HEK293 (cell line): ENCODE measurements at regions not wholly inside any gene's neighbourhood (a gene's known extent, or its start where the extent isn't known, plus 50 kb on each side); places are given as distances from the start of the nearest gene placed in this dataset.

Experiments
- CTCF ChIA-PET: fragments of 350-600 bp; formaldehyde crosslinking; extraction: SDS; loops from one replicate; lab custom pipeline; 2021; ENCODE audit warnings: antibody characterized with exemption; lab: Yijun Ruan, JAX
- POLR2A ChIA-PET: fragments of 300-600 bp; formaldehyde crosslinking; extraction: SDS; loops from one replicate; lab custom pipeline; 2020; ENCODE audit warnings: antibody characterized with exemption, inconsistent platforms; lab: Yijun Ruan, JAX
- H3K27ac ChIP-seq: fragments of 200-500 bp; sonication (Bioruptor generic); 2 replicates; pipeline ENCODE4 v1.5.1; 2014; ENCODE audit warnings: low read depth, low read length, control low read depth, inconsistent platforms; ENCODE audit errors: extremely low read depth
- H3K36me3 ChIP-seq, 2 experiments: fragments of 200-500 bp in 1 of 2; sonication (Bioruptor generic) in 1 of 2; 1 replicate in 1 of 2; 2 replicates in 1 of 2; pipeline ENCODE4 v1.5.1; 2014 to 2017; ENCODE audit warnings: inconsistent platforms in 2 of 2, low read length in 2 of 2; ENCODE audit not compliant: control insufficient read depth in 2 of 2, insufficient read depth in 1 of 2
- H3K4me1 ChIP-seq: fragments of 200-500 bp; sonication (Bioruptor generic); 2 replicates; pipeline ENCODE4 v1.5.1; 2014; ENCODE audit warnings: mild to moderate bottlenecking, low read length, inconsistent platforms; ENCODE audit not compliant: control insufficient read depth, insufficient read depth
- H3K4me3 ChIP-seq: 2 replicates; pipeline ENCODE4 v1.5.1; 2011; ENCODE audit warnings: low read depth, mild to moderate bottlenecking, control low read depth, low read length, moderate library complexity
- H3K9me3 ChIP-seq: fragments of 200-500 bp; sonication (Bioruptor generic); 2 replicates; pipeline ENCODE4 v1.5.1; 2014; ENCODE audit warnings: low read depth, low read length, inconsistent platforms; ENCODE audit not compliant: control insufficient read depth, insufficient read depth
- GLIS2 ChIP-seq: fragments of 450-650 bp; formaldehyde crosslinking; IDR thresholded peaks from 2 replicates; pipeline ENCODE4 v1.5.1; 2016; ENCODE audit warnings: missing biosample characterization, missing genetic modification characterization
- HIC1 ChIP-seq: fragments of 450-650 bp; formaldehyde crosslinking; IDR thresholded peaks from 2 replicates; pipeline ENCODE4 v1.5.1; 2016; ENCODE audit warnings: missing biosample characterization, missing genetic modification characterization
- REPIN1 ChIP-seq: fragments of 450-650 bp; formaldehyde crosslinking; IDR thresholded peaks from 2 replicates; pipeline ENCODE4 v1.5.1; 2017; ENCODE audit warnings: missing biosample characterization, missing genetic modification characterization, low read depth
- REST ChIP-seq: fragments of 450-650 bp; formaldehyde crosslinking; IDR thresholded peaks from 2 replicates; pipeline ENCODE4 v1.5.1; 2016; ENCODE audit warnings: missing biosample characterization, missing genetic modification characterization
- SALL2 ChIP-seq: fragments of 450-650 bp; formaldehyde crosslinking; IDR thresholded peaks from 2 replicates; pipeline ENCODE4 v1.5.0; 2017; ENCODE audit warnings: missing biosample characterization, mild to moderate bottlenecking, missing genetic modification characterization, borderline replicate concordance
- SCRT1 ChIP-seq: fragments of 450-650 bp; formaldehyde crosslinking; IDR thresholded peaks from 2 replicates; pipeline ENCODE4 v1.5.1; 2016; ENCODE audit warnings: missing biosample characterization, missing genetic modification characterization, borderline replicate concordance
- ZBTB48 ChIP-seq: fragments of 450-650 bp; formaldehyde crosslinking; IDR thresholded peaks from 2 replicates; pipeline ENCODE4 v1.5.1; 2016; ENCODE audit warnings: missing biosample characterization, missing genetic modification characterization
- ZFP69B ChIP-seq: fragments of 450-650 bp; formaldehyde crosslinking; IDR thresholded peaks from 2 replicates; pipeline ENCODE4 v1.5.1; 2016; ENCODE audit warnings: missing biosample characterization, missing genetic modification characterization
- ZNF146 ChIP-seq: fragments of 450-650 bp; formaldehyde crosslinking; IDR thresholded peaks from 2 replicates; pipeline ENCODE4 v1.5.1; 2016; ENCODE audit warnings: missing biosample characterization, missing genetic modification characterization
- ZNF184 ChIP-seq: fragments of 450-650 bp; IDR thresholded peaks from 2 replicates; pipeline ENCODE4 v1.5.1; 2018; ENCODE audit warnings: missing biosample characterization, mild to moderate bottlenecking, missing genetic modification characterization
- ZNF394 ChIP-seq: fragments of 450-650 bp; formaldehyde crosslinking; IDR thresholded peaks from 2 replicates; pipeline ENCODE4 v1.5.1; 2016; ENCODE audit warnings: missing biosample characterization, missing genetic modification characterization, mild to moderate bottlenecking, moderate library complexity, borderline replicate concordance
- ZNF426 ChIP-seq: fragments of 450-650 bp; formaldehyde crosslinking; IDR thresholded peaks from 2 replicates; pipeline ENCODE4 v1.5.1; 2017; ENCODE audit warnings: missing biosample characterization, missing genetic modification characterization, mild to moderate bottlenecking, inconsistent platforms, moderate library complexity
- ZNF433 ChIP-seq: fragments of 450-650 bp; formaldehyde crosslinking; IDR thresholded peaks from 2 replicates; pipeline ENCODE4 v1.5.1; 2016; ENCODE audit warnings: missing biosample characterization, missing genetic modification characterization, low read depth
- ZNF501 ChIP-seq: fragments of 450-650 bp; formaldehyde crosslinking; IDR thresholded peaks from 2 replicates; pipeline ENCODE4 v1.5.1; 2016; ENCODE audit warnings: missing biosample characterization, missing genetic modification characterization
- ZNF510 ChIP-seq: fragments of 450-650 bp; formaldehyde crosslinking; IDR thresholded peaks from 2 replicates; pipeline ENCODE4 v1.5.1; 2018; ENCODE audit warnings: mild to moderate bottlenecking, missing genetic modification characterization, missing biosample characterization; ENCODE audit not compliant: insufficient replicate concordance
- ZNF514 ChIP-seq: fragments of 450-650 bp; formaldehyde crosslinking; IDR thresholded peaks from 2 replicates; pipeline ENCODE4 v1.5.1; 2016; ENCODE audit warnings: missing biosample characterization, missing genetic modification characterization
- ZNF521 ChIP-seq: fragments of 450-650 bp; formaldehyde crosslinking; IDR thresholded peaks from 2 replicates; pipeline ENCODE4 v1.5.1; 2017; ENCODE audit warnings: missing biosample characterization, mild to moderate bottlenecking, missing genetic modification characterization
- ZNF548 ChIP-seq: fragments of 450-650 bp; formaldehyde crosslinking; IDR thresholded peaks from 2 replicates; pipeline ENCODE4 v1.5.1; 2016; ENCODE audit warnings: missing biosample characterization, missing genetic modification characterization
- ZNF560 ChIP-seq: fragments of 450-650 bp; formaldehyde crosslinking; IDR thresholded peaks from 2 replicates; pipeline ENCODE4 v1.5.1; 2017; ENCODE audit warnings: missing biosample characterization, missing genetic modification characterization, borderline replicate concordance
- ZNF623 ChIP-seq: fragments of 450-650 bp; formaldehyde crosslinking; IDR thresholded peaks from 2 replicates; pipeline ENCODE4 v1.5.1; 2016; ENCODE audit warnings: missing biosample characterization, missing genetic modification characterization
- ZNF626 ChIP-seq: fragments of 450-650 bp; sonication (Bioruptor Pico); formaldehyde crosslinking; IDR thresholded peaks from 2 replicates; pipeline ENCODE4 v1.5.1; 2018; ENCODE audit warnings: missing biosample characterization, missing genetic modification characterization, inconsistent platforms
- ZNF654 ChIP-seq: fragments of 450-650 bp; formaldehyde crosslinking; IDR thresholded peaks from 2 replicates; pipeline ENCODE4 v1.5.1; 2016; ENCODE audit warnings: low read depth, missing biosample characterization, missing genetic modification characterization
- ZNF768 ChIP-seq: fragments of 450-650 bp; formaldehyde crosslinking; IDR thresholded peaks from 2 replicates; pipeline ENCODE4 v1.5.1; 2018; ENCODE audit warnings: missing biosample characterization, mild to moderate bottlenecking, missing genetic modification characterization
- ZNF791 ChIP-seq: fragments of 450-650 bp; formaldehyde crosslinking; IDR thresholded peaks from 2 replicates; pipeline ENCODE4 v1.5.1; 2016; ENCODE audit warnings: missing biosample characterization, missing genetic modification characterization

GRCh38 chr18:24791751-24792545 lies 331.5 kb downstream of the HRH4 start:
- Histone ChIP-seq H3K9me3 (no peaks in the 10 kb centered on the region), H3K4me3 (no peak overlapping the region), H3K36me3 (no peaks in the 10 kb centered on the region), H3K4me1 (no peaks in the 10 kb centered on the region), H3K27ac (no peak overlapping the region)
- TF ChIP-seq ZNF394 (tag by site-specific recombination) (no peak), ZNF521 (tag by site-specific recombination) (no peak), REPIN1 (tag by site-specific recombination) (no peak), ZNF768 (tag by site-specific recombination) (no peak), ZNF791 (tag by site-specific recombination) (no peak), ZNF548 (tag by site-specific recombination) (no peak)
- POLR2A ChIA-PET: no interaction called here
- CTCF ChIA-PET: interaction anchor here (0.6 kb wide), 1 partner anchor 622 kb away, joined by 4 read pairs; no protein-coding TSS in a partner anchor

GRCh38 chr18:24793742-24794141 lies 333.3 kb downstream of the HRH4 start:
- Histone ChIP-seq H3K4me1 (no peaks in the 10 kb centered on the region), H3K36me3 (no peaks in the 10 kb centered on the region), H3K4me3 (no peak overlapping the region), H3K27ac (no peak overlapping the region), H3K9me3 (no peaks in the 10 kb centered on the region)
- POLR2A ChIA-PET: no interaction called here
- CTCF ChIA-PET: interaction anchor here (1.3 kb wide), 1 partner anchor 337 kb away, joined by 3 read pairs; no protein-coding TSS in a partner anchor
- TF ChIP-seq GLIS2 (tag by site-specific recombination): no peak
- no peak for TF ChIP-seq ZNF560 (tag by site-specific recombination)
- no peak for TF ChIP-seq ZNF184 (tag by site-specific recombination)
- TF ChIP-seq REST: peak; percentile 60
- no peak for TF ChIP-seq ZFP69B (tag by site-specific recombination)

GRCh38 chr18:24795129-24795528 lies 334.7 kb downstream of the HRH4 start:
- Histone ChIP-seq H3K36me3 (no peaks in the 10 kb centered on the region), H3K4me3 (no peak overlapping the region), H3K4me1 (no peaks in the 10 kb centered on the region), H3K27ac (no peak overlapping the region), H3K9me3 (no peaks in the 10 kb centered on the region)
- CTCF ChIA-PET: interaction anchor here (1.0 kb wide), 1 partner anchor 69 kb away, joined by 3 read pairs; no protein-coding TSS in a partner anchor
- POLR2A ChIA-PET: no interaction called here
- no peak for TF ChIP-seq HIC1 (tag by site-specific recombination)
- TF ChIP-seq ZNF654 (tag by site-specific recombination): no peak
- TF ChIP-seq ZNF510 (tag by site-specific recombination): no peak
- no peak for TF ChIP-seq ZNF514 (tag by site-specific recombination)
- TF ChIP-seq ZNF501 (tag by site-specific recombination): no peak
- no peak for TF ChIP-seq ZNF426 (tag by site-specific recombination)
- no peak for TF ChIP-seq ZNF146 (tag by site-specific recombination)
- TF ChIP-seq ZBTB48 (tag by site-specific recombination): no peak
- TF ChIP-seq ZNF433 (tag by site-specific recombination): no peak
- TF ChIP-seq ZNF623 (tag by site-specific recombination): no peak
- TF ChIP-seq ZNF626: no peak
- no peak for TF ChIP-seq SCRT1
- no peak for TF ChIP-seq SALL2 (tag by site-specific recombination)
